Stimulated activated effector memory CD8-positive, alpha-beta T cell treated with anti-CD3 and anti-CD28 coated beads, Interleukin-12 subunit alpha, Interleukin-12 subunit beta, amount 100 ng/mL, for 72 hours (primary cell): ENCODE measurements at regions not wholly inside any gene's neighbourhood (a gene's known extent, or its start where the extent isn't known, plus 50 kb on each side); places are given as distances from the start of the nearest gene placed in this dataset.

Source experiments
- ATAC-seq: fragments of 150-1000 bp; cut with Tn5 transposase; 2 replicates; pipeline ENCODE4 v1.10.0; 2021
- DNase-seq, 2 donors: peaks; one replicate each; pipeline ENCODE4 v3.0.0; 2021 to 2022; ENCODE audit warnings: low spot score in 2 of 2
- H3K27ac Mint-ChIP-seq: one replicate; pipeline ENCODE4 v1.8.0; 2022; ENCODE audit warnings: mild to moderate bottlenecking, mixed read lengths
- H3K36me3 Mint-ChIP-seq: one replicate; pipeline ENCODE4 v1.8.0; 2022; ENCODE audit warnings: mild to moderate bottlenecking, mixed read lengths
- H3K4me1 Mint-ChIP-seq: one replicate; pipeline ENCODE4 v1.8.0; 2022; ENCODE audit warnings: mixed read lengths
- H3K4me3 Mint-ChIP-seq: one replicate; pipeline ENCODE4 v1.8.0; 2022; ENCODE audit warnings: mild to moderate bottlenecking, mixed read lengths
- H3K9me3 Mint-ChIP-seq: one replicate; pipeline ENCODE4 v1.8.0; 2022; ENCODE audit warnings: mixed read lengths

GRCh38 chr1:55347866-55348265 lies 132.7 kb upstream of the USP24 start:
- H3K36me3 Mint-ChIP-seq = no peaks in the 10 kb centered on the region

DNA sequence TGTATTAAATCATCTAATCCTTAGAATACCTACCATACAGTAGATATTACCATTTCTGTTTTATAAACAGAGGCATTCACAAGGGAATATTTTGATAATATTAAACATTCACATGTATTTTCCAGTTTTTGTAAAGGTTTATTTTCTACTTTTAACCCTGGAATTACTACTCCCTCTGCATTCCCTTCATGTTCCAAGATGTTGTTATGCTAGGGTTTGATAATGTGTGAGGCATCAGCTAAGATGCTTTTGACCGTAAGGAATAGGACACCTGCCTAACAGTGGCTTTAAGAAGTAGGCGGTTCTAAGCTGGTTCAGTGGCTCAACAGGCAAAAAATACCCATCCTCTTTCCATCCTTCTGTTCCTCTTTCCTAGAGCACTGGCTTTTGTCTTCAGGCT lies 131.9 kb upstream of the USP24 start:
- DNase-seq (no peak), ATAC-seq (no peak)
- Mint-ChIP-seq H3K4me3 (no peak overlapping the region), H3K9me3 (no peaks in the 10 kb centered on the region), H3K27ac (no peak overlapping the region), H3K4me1 (no peaks in the 10 kb centered on the region), H3K36me3 (no peaks in the 10 kb centered on the region)

More at GRCh38 chr1:55347866-55348265, 132.7 kb upstream of the USP24 start:
- Mint-ChIP-seq H3K9me3 (no peaks in the 10 kb centered on the region), H3K27ac (no peak overlapping the region), H3K4me1 (no peaks in the 10 kb centered on the region), H3K4me3 (no peak overlapping the region)
- DNase-seq (no peak), ATAC-seq (no peak)

- ATAC-seq (no peak), DNase-seq (no peak)
- Mint-ChIP-seq H3K4me1 (no peaks in the 10 kb centered on the region), H3K4me3 (no peak overlapping the region), H3K27ac (no peak overlapping the region), H3K36me3 (no peaks in the 10 kb centered on the region), H3K9me3 (no peaks in the 10 kb centered on the region)
Measured at GRCh38 chr1:55346586-55346985, 131.4 kb upstream of the USP24 start.

DNA sequence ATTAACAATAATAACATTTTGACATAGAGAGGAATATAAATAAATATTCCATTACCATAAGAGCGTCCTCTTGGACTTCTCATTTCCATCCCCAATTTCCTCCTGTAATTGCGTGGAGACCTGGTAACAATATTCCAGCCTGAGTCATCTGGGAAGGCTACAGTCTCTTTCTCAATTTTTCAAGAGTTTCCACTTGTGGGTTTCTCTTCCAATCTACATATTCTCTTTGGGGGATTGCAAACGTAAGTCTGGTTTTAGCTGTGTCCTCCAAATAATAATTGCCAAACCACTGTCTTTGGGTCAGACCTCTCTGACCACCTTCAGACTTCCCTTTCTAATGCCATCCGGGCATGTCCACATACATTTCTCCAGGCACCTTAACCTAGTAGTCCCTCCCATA lies 124.5 kb upstream of the USP24 start:
- H3K36me3 Mint-ChIP-seq = no peaks in the 10 kb centered on the region
- H3K4me1 Mint-ChIP-seq = peaks cover 13% of the 10 kb centered on the region
- no peak overlapping the region for H3K27ac Mint-ChIP-seq
- H3K9me3 Mint-ChIP-seq = peaks cover 5% of the 10 kb centered on the region
- no peak overlapping the region for H3K4me3 Mint-ChIP-seq
- no peak for ATAC-seq
- no peak for DNase-seq

DNA sequence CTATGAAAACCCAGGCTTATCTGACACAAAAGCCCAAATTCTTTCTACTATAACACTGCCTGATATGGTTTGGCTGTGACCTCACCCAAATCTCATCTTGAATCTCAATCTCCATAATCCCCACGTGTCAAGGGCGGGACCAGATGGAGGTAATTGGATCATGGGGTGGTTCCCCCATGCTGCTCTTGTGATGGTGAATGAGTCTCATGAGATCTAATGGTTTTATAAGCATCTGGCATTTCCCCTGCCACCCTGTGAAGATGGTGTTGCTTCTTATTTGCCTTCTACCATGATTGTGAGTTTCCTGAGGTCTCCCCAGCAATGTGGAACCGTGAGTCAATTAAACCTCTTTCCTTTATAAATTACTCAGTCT lies 123.3 kb upstream of the USP24 start:
- no peak overlapping the region for H3K4me3 Mint-ChIP-seq
- peaks cover 5% of the 10 kb centered on the region for H3K9me3 Mint-ChIP-seq
- DNase-seq = no peak
- peak; percentile 80 for ATAC-seq
- peaks cover 25% of the 10 kb centered on the region for H3K4me1 Mint-ChIP-seq
- no peaks in the 10 kb centered on the region for H3K36me3 Mint-ChIP-seq
- H3K27ac Mint-ChIP-seq = no peak overlapping the region

GRCh38 chr1:55337801-55338447 lies 122.8 kb upstream of the USP24 start:
- ATAC-seq (peak; percentile 55), DNase-seq (peak in 1 of 2 donors; percentile 53)
- Mint-ChIP-seq H3K4me3 (no peak overlapping the region), H3K9me3 (peaks cover 5% of the 10 kb centered on the region), H3K36me3 (no peaks in the 10 kb centered on the region), H3K27ac (peak overlapping the region; percentile 16), H3K4me1 (peaks cover 28% of the 10 kb centered on the region)

- no peak for ATAC-seq
- Mint-ChIP-seq H3K9me3 (peaks cover 1% of the 10 kb centered on the region), H3K4me3 (no peak overlapping the region), H3K27ac (no peak overlapping the region), H3K4me1 (peaks cover 28% of the 10 kb centered on the region), H3K36me3 (no peaks in the 10 kb centered on the region)
- DNase-seq = no peak
Measured at GRCh38 chr1:55334797-55335196, 119.6 kb upstream of the USP24 start.

DNA sequence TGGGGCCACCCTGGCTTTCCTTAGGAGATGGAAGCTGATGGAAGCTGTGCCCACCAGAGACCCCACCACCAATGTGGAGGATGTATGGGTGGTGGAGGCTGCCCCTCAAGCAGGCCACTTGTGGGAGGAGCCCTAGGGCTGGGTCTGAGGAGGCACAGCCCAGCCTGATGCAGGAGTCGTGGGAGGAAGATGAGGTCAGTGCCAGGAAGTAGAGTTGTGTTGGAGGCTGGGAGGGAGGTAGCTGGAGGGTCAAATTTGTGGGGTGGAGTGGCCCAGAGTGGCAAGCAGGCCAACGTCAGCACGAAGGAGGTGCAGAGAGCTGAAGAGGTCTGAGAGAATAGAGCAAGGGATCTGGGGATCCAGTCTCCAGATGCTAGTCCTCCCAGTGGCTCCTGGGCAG lies 119.0 kb upstream of the USP24 start:
- Mint-ChIP-seq H3K27ac (peak overlapping the region; percentile 73), H3K4me1 (peaks cover 28% of the 10 kb centered on the region), H3K9me3 (no peaks in the 10 kb centered on the region), H3K4me3 (no peak overlapping the region), H3K36me3 (no peaks in the 10 kb centered on the region)
- ATAC-seq (no peak), DNase-seq (no peak)

DNA sequence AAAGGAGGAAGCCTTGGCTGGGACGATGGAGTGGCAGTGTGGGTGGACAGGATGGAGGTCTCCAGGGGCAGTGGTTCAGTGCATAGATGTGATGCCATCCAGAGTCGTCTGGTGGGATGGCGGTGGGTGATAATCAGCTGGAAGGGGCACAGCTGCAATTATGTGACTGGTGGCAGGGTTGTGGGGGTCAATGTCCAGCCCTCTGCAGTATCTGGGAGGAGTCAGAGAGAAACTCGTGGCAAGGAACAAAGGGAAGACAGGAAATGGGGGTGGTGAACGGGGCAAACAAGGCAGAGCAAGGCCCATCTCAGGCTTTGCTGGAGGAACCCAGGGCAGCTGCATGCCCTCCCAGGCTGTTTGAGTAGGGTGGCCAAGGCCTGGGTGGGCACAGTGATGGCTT lies 118.3 kb upstream of the USP24 start:
- Mint-ChIP-seq H3K4me1 (peaks cover 24% of the 10 kb centered on the region), H3K9me3 (no peaks in the 10 kb centered on the region), H3K36me3 (no peaks in the 10 kb centered on the region), H3K4me3 (no peak overlapping the region), H3K27ac (peak overlapping the region; percentile 73)
- ATAC-seq (no peak), DNase-seq (no peak)

DNA sequence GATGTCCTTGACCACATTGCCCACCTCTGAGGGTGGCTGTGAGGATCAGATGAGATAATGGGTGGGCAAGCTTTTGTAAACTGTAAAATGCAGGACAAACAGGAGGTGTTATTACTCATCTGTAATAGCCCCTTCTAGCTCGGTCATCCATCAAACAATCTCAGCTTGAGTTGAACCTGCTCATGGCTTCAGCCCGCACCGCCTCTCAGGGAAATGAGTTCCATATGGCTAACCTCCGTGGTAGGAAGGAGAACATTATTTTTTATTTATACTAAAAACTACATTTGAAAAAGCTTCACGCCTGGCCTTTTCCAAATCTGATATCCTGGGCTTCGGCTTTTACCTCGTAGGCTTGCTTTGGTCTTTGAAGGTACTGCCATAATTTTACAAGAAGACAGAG lies 116.2 kb upstream of the USP24 start:
- ATAC-seq = no peak
- no peak overlapping the region for H3K4me3 Mint-ChIP-seq
- no peaks in the 10 kb centered on the region for H3K9me3 Mint-ChIP-seq
- peaks cover 14% of the 10 kb centered on the region for H3K4me1 Mint-ChIP-seq
- H3K27ac Mint-ChIP-seq = no peak overlapping the region
- no peak for DNase-seq
- H3K36me3 Mint-ChIP-seq = no peaks in the 10 kb centered on the region

- H3K4me3 Mint-ChIP-seq = no peak overlapping the region
- no peaks in the 10 kb centered on the region for H3K9me3 Mint-ChIP-seq
- DNase-seq (no peak), ATAC-seq (no peak)
- no peaks in the 10 kb centered on the region for H3K36me3 Mint-ChIP-seq
- H3K4me1 Mint-ChIP-seq = peaks cover 14% of the 10 kb centered on the region
- no peak overlapping the region for H3K27ac Mint-ChIP-seq
Measured at GRCh38 chr1:55329808-55330432, 114.8 kb upstream of the USP24 start.

- no peaks in the 10 kb centered on the region for H3K36me3 Mint-ChIP-seq
- ATAC-seq (no peak), DNase-seq (no peak)
- H3K9me3 Mint-ChIP-seq = no peaks in the 10 kb centered on the region
- H3K27ac Mint-ChIP-seq = no peak overlapping the region
- H3K4me3 Mint-ChIP-seq = no peak overlapping the region
- peaks cover 8% of the 10 kb centered on the region for H3K4me1 Mint-ChIP-seq
Measured at GRCh38 chr1:55329091-55329490, 113.9 kb upstream of the USP24 start.

- no peak for ATAC-seq
- Mint-ChIP-seq H3K4me3 (no peak overlapping the region), H3K27ac (no peak overlapping the region), H3K4me1 (no peaks in the 10 kb centered on the region), H3K9me3 (no peaks in the 10 kb centered on the region), H3K36me3 (no peaks in the 10 kb centered on the region)
- no peak for DNase-seq
Measured at GRCh38 chr1:55326496-55327243, 111.5 kb upstream of the USP24 start.

GRCh38 chr1:55323760-55324159 lies 108.6 kb upstream of the USP24 start:
- Mint-ChIP-seq H3K27ac (no peak overlapping the region), H3K9me3 (no peaks in the 10 kb centered on the region), H3K36me3 (no peaks in the 10 kb centered on the region), H3K4me1 (no peaks in the 10 kb centered on the region), H3K4me3 (no peak overlapping the region)
- no peak for DNase-seq
- no peak for ATAC-seq

DNA sequence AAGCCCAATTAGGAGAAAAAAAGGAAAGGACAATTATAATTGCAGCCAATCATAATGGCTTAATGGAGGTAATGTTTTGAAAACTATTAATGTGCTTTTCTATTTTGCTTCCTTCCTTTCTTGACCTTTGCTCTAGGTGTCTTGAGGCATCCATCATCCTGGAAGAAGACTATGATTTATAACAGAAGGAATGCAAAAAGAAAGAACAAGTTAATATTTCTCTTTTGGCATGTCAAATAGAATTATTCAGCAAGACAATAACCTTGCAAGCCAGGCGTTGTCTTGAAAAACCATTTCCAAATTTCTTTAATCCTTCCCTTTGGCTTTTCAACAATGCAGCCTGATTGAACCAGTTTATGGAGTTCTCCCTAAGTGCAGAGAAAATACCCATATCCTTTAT lies 107.7 kb upstream of the USP24 start:
- H3K27ac Mint-ChIP-seq = no peak overlapping the region
- no peaks in the 10 kb centered on the region for H3K4me1 Mint-ChIP-seq
- no peaks in the 10 kb centered on the region for H3K36me3 Mint-ChIP-seq
- H3K4me3 Mint-ChIP-seq = no peak overlapping the region
- DNase-seq (no peak), ATAC-seq (no peak)
- no peaks in the 10 kb centered on the region for H3K9me3 Mint-ChIP-seq

GRCh38 chr1:55321942-55322341 lies 106.8 kb upstream of the USP24 start:
- H3K9me3 Mint-ChIP-seq = no peaks in the 10 kb centered on the region
- H3K4me3 Mint-ChIP-seq = no peak overlapping the region
- no peaks in the 10 kb centered on the region for H3K36me3 Mint-ChIP-seq
- ATAC-seq = no peak
- DNase-seq = no peak
- no peak overlapping the region for H3K27ac Mint-ChIP-seq
- no peaks in the 10 kb centered on the region for H3K4me1 Mint-ChIP-seq
